Caki2 (cell line): ENCODE measurements at regions not wholly inside any gene's neighbourhood (a gene's known extent, or its start where the extent isn't known, plus 50 kb on each side); places are given as distances from the start of the nearest gene placed in this dataset.

Experiments
- DNase-seq: peaks from one replicate; pipeline ENCODE4 v3.0.0-alpha.2; 2015; ENCODE audit warnings: low read depth
- in situ Hi-C: cut with HindIII; loops from 2 replicates; pipeline ENCODE4 v1.10.0; 2016; ENCODE audit warnings: low sequenced_read_pairs, low pct_unique_long_range_greater_than_20kb, mixed read lengths

DNA sequence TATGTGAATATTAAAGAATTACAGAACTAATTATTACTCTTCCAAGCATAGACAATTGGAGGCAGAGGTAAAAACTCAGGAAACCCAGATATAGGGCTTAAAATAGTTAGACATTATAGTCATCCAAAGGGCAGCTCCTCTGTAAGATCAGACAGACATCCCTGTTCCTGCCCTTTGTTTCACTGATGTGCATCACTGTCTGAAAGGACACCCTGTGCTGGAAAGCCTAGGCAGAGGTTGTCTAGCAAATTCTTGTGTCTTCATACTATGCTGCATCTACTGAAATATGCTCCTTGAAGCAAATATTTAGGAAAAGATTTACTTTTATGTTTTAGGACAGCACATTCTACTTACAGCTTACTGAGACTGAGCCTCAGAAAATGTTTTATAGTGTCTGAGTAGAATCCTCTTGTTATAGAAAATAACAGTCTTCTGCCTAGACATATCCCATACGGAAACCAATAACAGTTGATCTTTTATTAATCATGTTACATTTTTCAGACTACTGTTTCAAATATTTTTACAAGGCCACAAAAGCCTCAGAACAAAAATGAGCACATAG is 977.3 kb upstream of the CDH2 start:
- no peak for DNase-seq
- in situ Hi-C loops = no loop called here

DNA sequence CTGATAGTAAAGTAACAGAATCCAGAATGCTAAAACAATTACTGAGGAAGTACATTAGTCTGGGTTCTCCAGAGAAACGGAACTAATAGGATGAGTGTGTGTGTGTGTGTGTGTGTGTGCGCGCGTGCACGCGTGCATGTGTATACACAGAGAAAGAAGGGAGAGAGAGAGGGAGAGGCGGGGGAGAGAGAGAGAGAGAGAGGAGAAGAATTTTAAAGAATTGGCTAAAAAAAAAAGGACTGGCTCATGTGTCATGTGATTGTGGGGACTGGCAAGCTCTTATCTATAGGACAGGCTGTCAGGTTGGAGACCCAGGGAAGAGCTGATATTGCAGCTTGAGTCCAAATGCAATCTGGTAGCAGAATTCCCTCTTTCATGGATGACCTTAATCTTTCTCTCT is 976.2 kb upstream of the CDH2 start:
- in situ Hi-C loops = no loop called here
- DNase-seq = no peak

DNA sequence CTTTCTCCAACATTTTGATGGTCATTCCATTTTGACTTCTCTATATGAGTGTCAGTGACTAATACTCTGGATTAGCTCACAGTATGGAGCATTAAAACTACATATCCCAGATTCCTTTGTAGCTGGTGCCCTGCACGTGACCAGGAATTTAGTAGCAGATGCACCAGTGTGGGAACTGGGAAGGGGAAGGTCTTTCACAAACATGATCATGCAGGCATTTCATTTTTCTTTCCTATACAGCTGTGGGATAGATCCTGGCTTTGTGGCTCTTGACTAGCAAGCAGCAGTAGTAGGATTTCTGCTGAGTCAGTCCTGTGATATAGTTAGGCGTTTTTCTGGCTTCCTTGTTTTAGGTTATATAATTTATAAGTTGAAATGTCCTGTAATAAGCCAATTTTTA is 971.0 kb upstream of the CDH2 start:
- in situ Hi-C loops = no loop called here
- DNase-seq = peak; percentile 52

DNA sequence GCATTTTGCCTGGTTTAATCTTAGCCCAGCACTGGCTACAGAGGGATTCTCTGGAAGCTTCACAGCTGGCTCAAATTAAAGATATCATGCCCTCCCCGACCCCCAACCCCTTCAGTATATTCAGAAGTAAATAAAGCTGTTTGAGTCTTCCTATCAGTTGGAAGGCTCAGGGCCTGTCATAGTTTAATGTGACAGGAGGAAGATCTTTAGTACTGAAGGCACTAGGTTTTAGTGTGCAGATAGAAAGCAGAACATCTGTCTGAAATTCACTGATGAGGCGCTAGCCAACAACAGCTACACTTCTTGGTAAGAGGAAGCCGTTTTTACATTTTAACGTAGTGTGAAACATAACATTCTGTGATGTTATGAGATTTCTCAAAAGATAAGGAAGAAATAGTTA is 969.1 kb upstream of the CDH2 start:
- in situ Hi-C loops = no loop called here

DNA sequence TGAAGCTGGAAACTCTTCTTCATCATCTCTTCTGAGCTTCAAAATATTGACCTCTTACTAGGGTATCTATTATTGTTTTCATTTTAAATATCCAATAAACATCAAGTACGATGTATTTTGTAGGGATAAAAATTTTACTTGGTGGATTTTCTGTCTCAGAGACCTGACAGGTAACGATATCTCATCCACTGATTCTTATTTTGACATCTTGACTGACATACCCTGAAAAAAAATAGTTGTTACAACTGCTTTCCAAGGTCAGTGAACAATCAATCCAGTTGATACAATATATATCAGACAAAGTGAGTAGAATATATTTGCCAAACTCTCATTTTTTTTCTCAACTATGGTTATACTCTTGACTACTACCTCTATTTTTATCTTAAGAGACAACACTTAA is 963.7 kb upstream of the CDH2 start:
- DNase-seq = no peak
- in situ Hi-C loops = no loop called here

More for the DNA sequence above, 969.1 kb upstream of the CDH2 start:
- no peak for DNase-seq

DNA sequence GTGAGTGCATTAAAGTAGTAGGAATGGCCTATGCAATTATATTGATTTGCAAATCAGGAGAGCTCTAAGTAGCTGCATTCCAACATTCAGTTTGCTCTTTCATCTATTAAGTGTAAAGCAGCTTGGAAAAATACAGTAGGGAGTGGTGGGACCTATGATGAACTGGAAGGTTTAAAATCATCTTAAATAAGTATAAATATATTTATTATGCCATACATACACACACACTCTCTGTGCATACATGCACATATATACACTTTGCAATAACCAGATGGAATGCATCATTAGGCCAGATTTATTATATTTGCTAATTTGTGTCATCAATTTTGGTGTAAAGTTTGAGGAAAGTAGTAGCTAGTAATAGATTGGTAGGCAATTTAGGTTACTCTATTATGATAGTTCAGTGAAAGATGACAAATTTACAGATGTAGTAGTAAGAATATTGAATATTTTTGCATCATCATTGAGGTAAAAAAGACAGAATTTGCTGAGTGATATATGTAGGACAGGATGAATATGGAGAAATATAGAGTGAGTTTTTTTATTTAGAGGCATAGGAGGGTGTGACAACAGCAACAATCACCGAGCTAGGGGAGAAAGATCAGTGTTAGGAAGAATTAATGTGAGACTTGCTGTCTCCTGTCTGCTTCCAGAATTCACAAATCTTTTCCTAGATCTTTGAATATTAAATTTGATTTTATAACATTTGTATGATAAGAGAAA is 961.0 kb upstream of the CDH2 start:
- no peak for DNase-seq
- in situ Hi-C loops = no loop called here

DNA sequence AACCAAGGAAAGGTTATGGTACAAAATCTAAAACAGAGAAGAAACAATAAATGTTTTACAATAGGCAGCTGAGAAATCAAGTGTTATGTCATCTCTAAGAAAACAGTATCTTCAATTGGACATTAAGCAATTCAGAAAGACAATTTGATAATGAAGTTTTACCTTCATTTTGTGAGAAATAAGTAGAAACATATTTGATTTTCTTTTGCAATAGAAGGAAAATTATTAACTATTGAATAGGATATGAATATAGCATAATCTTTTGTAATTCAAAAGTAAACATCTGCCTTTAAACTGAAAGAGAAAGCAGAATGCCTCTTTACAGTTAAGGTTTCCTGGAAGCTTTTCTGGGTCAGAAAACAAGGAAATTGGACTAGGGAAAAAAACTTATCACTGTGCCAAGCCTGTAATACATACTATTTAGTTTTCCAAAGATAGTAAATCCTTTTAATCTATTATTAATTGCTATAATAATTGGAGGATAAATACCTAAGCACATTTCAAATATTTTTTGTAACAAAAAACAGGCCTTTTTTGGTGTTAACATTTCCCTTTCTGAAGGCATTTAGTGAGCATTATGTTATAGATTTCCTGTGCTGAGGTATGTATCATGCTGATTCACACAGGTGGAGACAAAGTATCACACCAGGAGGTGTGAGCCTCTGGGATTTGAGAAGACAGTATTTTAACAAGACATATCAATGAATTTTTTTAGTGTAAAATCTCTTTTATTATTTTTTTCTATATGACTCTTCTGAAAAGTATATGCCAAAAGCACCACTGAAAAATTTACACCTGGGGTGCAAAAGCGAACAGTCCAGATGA is 947.0 kb upstream of the CDH2 start:
- DNase-seq = no peak
- in situ Hi-C loops = no loop called here

DNA sequence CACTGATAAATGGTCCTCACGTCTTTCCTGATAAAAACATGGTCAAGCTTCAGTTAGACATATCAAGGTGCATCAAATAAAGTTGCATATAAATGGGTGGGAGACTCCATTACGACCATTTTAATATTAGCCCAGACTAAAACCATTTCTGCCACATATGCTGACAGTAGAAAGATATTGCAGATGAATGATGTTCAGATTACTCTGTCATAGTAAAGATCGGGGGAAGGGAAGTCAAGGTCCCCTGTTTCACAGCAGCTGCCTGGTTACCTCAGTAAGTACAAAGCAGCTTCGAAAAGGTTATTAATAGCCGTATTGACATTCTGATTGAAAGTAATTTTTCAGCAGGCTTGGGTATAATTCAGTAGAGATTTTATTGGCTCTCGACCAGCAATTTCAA is 927.7 kb upstream of the CDH2 start:
- no peak for DNase-seq
- in situ Hi-C loops = no loop called here

DNA sequence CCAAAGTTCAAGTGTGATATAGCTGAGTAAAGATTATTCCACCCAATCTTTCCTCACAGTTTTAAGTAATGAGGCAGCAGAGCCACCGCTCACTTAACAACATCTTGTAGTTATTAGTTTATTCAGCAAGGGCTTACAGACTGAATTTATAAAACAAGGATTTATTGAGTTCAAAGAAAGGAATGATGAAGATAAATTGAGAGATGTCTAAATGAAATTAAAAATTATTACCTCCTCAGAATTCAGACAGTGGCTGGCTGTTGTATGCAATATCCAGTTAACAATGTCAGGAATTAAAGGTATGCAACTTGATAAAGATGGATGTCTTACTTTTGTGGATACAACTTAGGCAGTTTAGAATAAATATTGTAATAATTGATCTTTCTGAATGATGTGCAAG is 927.3 kb upstream of the CDH2 start:
- DNase-seq = no peak
- in situ Hi-C loops = no loop called here

DNA sequence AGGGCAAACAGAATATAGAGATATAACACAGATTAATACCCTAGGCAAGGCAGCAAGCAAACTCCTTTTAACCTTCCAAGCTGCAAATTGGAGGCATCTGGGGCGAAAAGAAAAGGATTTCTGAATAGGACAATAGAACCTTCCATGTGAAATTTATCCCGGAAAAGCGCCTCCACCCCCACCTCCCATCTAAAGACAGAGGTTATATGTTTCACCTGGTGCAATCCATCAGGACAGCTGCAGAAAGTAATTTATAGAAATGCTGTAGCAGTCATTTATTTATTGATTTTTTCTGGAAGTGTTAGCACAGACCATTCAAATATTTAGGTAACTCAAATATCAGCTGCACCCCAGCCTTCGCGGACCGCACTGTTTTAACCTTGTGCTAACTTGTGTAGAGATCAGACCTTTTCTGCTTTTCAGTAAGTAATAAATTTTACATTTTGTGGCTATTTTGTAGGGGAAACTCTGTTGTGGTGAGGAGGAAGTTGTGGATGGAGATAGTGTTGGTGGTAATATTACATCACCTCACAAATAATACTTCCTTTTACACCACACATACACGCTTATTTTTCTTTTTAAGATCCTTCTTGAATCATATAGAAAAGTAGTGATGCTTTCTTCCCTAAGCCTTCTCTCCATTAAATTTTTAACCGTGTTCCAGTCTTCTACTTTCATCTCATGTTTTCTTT is 919.3 kb upstream of the CDH2 start:
- no peak for DNase-seq
- in situ Hi-C loops = no loop called here

DNA sequence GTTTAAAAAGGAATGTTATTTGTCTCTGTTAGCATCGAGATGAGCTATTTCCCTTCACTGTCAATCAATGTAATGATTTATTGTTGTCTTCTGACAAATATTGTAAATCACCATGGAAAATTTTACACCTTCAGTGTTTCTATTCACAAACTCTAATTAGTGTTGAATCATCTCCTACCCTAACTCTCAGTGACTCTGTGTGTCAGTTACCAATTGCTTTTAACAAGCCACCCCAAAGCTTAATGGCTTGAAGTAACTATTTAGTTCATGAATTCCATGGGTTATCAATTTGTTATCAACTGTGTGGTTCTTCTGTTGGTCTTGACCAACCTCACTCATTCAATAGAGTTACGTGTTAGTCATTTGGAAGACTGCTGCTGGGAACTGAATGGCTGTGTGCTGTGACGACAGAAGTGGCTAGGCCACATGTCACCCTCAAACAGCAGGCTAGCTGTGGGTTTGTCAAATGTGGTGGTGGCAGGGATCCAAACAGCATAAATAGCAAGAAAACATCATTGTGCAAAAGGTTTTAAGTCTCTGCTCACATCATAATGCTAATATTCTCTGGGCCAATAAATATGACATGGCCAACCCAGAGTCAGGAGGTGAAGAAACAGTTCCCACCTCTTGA is 910.8 kb upstream of the CDH2 start:
- in situ Hi-C loops = no loop called here
- DNase-seq = no peak

DNA sequence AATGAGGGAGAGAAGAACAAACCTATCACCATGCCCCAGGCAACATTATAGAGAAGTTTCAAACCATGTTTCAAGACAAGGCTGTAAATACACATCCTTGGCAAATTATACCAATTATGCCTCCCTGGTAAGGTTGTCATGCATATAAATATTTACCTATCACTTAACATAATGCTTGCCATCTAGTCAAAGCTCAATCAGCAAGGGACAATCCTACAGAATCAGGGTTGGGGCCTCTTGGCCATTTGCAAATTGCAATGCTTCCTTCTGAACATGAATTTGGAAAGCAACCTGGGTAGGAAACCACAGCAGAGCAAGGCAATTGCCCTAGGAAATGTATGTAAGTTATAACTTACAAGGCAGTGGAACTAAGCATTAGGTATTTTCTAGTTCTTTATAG is 907.2 kb upstream of the CDH2 start:
- in situ Hi-C loops = no loop called here
- DNase-seq = no peak

DNA sequence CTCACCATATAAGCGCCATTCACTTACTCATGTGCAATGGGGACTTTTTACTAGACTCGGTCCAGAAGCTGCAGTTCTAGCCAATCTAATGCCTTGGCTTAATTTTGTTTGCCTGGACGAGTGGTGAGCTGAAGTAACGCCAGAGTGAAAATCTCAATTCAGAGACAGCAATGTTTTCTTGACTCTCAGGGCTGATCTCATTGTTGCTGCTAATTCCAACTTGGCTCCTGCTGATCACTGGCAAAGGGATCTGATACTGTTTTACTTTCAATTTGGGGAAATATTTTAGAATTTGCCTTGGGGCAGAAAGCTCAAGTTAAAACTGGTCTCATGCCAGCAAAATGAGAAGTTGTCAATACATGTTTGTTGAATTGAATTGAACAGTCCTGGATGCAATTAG is 906.6 kb upstream of the CDH2 start:
- in situ Hi-C loops = no loop called here

DNA sequence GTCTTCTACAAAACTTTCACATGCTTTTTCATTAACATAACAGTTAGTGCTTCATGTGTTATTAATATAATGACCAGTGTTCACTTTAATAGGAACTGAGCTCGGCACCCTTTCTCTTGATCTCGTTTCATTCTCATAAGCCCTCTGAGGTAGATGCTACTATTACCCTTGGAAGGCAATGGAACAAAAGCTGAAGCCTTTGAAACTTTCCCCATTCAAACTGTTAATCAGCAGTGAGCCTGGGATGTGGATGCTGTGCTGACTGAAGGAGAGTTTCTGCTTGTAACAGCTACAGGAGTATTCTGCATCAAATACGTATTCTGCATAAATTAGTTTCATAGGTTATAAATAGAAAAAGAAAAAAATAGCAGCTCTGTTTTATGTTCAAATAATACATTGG is 904.0 kb upstream of the CDH2 start:
- in situ Hi-C loops = no loop called here
- DNase-seq = no peak

More for the DNA sequence above, 906.6 kb upstream of the CDH2 start:
- no peak for DNase-seq

DNA sequence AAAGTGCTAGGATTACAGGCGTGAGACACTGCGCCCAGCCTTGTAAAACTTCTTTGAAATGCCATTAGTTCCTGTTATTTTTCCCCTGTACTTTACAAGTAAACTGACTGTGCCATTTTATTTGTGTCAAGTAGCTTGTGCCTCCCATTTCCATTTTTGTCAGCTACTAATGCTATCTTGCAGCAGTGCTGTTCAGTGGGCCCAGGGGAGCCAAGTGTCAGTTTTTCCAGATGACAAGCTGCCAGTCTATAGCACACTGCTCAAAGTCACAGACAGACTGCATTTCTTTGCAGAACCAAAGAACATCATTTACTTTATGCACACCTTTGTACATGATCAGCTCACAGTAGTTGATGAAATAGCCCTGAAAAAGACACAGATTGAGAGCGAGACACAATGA is 901.3 kb upstream of the CDH2 start:
- DNase-seq = no peak
- in situ Hi-C loops = no loop called here

DNA sequence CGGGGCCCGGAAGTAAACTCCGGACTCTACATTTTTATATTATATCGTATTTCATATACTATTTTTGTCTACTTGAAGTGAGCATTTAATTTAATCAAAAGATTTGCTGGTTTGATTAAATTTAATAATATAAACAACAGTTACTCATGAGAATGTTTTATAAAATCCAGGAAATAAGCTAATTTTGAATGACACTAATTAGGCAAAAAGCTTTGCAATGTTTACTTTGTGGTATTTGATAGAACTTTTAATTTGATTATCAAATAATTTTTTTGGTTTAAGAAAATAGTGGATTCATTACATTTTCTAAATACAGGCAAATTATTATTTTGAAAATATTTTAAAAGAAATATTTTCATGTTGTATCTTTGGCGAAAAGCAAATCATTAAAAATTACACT is 900.4 kb upstream of the CDH2 start:
- DNase-seq = no peak

DNA sequence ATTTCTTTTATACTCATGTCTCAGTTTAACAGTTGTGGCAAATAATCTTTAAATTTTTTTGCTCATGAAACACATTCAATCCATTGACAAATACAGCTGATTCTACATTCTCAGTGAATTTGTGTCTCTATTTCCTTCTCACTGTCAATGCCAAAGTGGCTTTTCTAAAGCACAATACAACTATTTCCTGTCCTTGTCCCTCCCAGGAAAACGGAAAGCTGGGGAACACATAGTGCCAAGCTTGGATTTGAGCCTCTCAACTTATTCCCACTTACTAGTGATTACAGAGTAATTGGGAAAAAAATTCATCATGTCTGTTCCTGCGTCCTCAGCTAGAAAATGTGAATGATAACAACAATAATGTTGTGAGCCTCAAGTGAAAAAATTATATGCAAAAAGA is 899.7 kb upstream of the CDH2 start:
- in situ Hi-C loops = no loop called here
- no peak for DNase-seq

More for the DNA sequence above, 900.4 kb upstream of the CDH2 start:
- in situ Hi-C loops = no loop called here

DNA sequence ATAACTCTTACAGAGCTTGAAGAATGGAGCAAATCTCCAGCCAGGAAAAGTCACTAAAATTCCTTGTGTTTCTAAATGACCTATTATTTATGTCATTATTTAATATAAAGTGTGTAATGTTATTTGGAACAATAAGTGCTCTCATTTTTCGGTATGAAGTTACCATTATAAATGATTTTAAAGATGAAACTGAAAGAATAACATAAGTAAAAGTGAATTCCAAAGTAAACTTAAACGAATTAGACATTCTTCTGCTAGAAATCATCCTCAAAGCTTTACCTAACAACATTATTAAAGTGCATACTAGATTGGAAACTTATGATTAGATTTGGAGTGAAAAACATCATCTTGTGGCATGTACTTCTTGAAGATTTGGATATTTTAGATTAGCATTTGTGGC is 897.2 kb upstream of the CDH2 start:
- in situ Hi-C loops = no loop called here
- DNase-seq = no peak

DNA sequence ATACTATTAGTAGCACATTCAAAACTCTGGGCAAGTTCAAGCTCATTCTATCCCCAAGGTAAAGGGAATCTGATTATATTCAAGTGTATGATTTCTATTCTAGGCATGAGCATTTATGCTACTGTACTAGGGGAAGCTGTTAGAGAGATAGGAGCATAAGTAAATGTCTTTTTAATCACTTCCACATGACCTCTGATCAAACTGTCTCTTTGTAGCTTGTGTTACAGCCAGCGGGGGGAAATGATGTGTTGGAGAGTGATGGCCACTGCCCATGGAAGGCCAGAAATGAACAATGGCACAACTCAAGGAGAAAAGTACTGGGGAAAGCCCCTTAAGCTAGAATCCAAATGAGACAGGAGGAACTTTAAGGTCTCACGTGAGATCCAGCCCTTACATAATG is 894.9 kb upstream of the CDH2 start:
- in situ Hi-C loops = no loop called here
- DNase-seq = no peak
